ENCODE measurements at regions not wholly inside any gene's neighbourhood (a gene's known extent, or its start where the extent isn't known, plus 50 kb on each side); places are given as distances from the start of the nearest gene placed in this dataset.
"Not testable (repeated sequence)": the region's sequence is repeated elsewhere in the genome, so short reads cannot be mapped to it uniquely, and the experiment has no call there.

DNA sequence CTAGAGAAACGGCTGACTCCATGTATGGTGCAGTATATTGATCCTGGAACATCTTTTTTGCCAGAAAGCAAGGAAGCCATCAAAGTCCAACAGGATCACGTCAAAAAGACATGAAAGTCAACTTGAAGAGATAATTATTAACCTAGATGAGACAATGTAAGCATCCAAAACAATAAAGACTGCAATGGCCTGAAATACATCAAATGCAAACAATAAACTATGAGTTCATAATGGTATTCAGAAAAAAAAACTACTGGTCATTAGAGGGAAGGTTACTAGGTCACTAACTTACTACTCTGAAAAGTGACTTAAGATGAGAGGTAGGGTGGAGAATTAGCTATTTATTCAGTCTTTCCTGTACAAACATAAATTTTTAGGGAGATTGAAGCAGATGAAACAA, 75.3 kb upstream of the OR4F16 start:
- intact Hi-C loops (cut with DNase I); DNase-seq: not testable (repeated sequence)

DNA sequence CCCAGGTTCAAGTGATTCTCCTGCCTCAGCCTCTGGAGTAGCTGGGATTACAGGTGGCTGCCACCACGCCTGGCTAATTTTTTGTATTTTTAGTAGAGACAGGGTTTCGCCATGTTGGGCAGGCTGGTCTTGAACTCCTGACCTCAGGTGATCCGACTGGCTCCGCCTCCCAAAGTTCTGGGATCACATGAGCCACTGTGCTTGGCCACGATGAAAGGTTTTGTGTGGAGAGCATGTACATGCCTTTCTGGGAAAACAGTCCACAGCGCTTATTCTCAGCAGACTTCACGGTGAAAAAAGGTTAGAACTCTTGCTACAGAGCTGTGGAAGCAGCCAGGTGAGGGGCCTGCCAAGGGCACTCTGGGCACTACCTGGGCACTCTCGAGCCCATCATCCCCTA, 85.0 kb upstream of the OR4F16 start:
- DNase-seq; intact Hi-C loops (cut with DNase I): not testable (repeated sequence)

GRCh38 chr1:777480-778180, 91.2 kb upstream of the OR4F16 start:
- DNase-seq = peak in 4 of 42 donors; percentile 3 to 46 (median 16)
- intact Hi-C loops (cut with DNase I) = not testable (repeated sequence)

DNA sequence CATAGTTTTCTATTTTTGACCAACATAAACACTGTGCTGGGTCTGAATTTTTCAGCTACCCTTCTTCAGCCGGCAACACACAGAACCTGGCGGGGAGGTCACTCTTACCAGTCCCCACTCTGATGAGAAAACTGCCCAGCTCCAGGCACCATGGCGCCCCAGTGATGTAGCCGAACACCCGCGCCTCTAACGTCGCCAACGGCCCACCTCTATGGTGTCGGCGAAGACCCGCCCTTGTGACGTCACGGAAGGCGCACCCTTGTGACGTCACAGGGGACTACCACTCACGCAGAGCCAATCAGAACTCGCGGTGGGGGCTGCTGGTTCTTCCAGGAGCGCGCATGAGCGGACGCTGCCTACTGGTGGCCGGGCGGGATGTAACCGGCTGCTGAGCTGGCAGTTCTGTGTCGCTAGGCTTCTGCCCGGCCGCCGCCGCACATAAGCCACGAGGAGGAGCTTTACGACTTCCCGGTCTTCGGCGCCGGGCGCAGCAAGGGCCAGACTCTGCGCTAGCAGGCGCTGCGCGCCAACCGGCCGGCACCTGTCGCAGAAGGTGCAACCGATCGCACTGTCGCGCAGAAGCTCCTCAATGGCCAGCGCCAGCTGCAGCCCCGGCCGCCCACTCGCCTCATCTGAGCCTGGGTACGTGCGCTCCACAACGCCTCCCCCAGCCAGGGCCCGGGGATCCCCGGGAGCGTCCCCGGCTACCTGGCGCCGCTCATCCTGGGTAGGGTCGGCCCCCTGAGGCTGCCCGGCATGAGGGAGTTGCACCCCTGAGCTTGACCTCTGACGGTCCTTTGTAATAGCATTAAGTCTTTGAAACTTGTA, 92.2 kb upstream of the OR4F16 start:
- intact Hi-C loops (cut with DNase I) = not testable (repeated sequence)
- peak; percentile 87 to 100 (median 98) for DNase-seq

GRCh38 chr1:779621-780020, 93.2 kb upstream of the OR4F16 start:
- DNase-seq = peak in 41 of 42 donors; percentile 3 to 75 (median 39)
- intact Hi-C loops (cut with DNase I) = not testable (repeated sequence)

- intact Hi-C loops (cut with DNase I) = no loop called here
- DNase-seq = no peak
These were observed 102.4 kb upstream of the OR4F16 start for GRCh38 chr1:788835-789234.

GRCh38 chr1:789606-790005, 103.2 kb upstream of the OR4F16 start:
- DNase-seq; intact Hi-C loops (cut with DNase I): not testable (repeated sequence)

DNA sequence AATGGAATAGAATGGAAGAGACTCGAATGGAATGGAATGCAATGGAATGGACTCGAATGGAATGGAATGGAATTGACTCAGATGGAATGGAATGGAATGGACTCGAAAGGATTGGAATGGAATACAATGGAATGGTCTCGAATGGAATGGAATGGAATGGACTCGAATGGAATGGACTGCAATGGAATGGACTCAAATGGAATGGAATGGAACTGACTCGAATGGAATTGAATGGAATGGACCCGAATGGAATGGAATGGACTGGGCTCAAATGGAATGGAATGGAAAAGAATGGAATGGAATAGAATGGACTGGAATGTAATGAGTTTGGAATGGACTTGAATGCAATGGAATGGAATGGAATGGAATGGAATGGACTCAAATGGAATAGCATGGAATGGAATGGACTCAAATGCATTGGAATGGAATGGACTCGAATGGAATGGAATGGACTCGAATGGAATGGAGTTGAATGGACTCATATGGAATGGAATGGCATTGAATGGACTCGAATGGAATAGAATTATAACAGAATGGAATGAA, 104.0 kb upstream of the OR4F16 start:
- DNase-seq; intact Hi-C loops (cut with DNase I): not testable (repeated sequence)

- intact Hi-C loops (cut with DNase I); DNase-seq: not testable (repeated sequence)
These were observed 107.9 kb upstream of the OR4F16 start for GRCh38 chr1:794310-794709.

GRCh38 chr1:794918-795584, 108.6 kb upstream of the OR4F16 start:
- DNase-seq; intact Hi-C loops (cut with DNase I): not testable (repeated sequence)

- intact Hi-C loops (cut with DNase I); DNase-seq: not testable (repeated sequence)
These were observed 111.2 kb upstream of the OR4F16 start for GRCh38 chr1:797649-798048.

DNA sequence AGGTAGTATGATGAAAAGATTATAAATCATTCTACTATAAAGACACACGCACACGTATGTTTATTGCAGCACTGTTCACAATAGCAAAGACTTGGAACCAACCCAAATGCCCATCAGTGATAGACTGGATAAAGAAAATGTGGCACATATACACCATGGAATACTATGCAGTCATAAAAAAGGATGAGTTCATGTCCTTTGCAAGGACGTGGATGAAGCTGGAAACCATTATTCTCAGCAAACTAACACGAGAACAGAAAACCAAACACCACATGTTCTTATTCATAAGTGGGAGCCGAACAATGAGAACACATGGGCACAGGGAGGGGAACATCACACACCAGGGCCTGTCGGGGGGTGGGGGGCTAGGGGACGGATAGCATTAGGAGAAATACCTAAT, 113.9 kb upstream of the OR4F16 start:
- DNase-seq; intact Hi-C loops (cut with DNase I): not testable (repeated sequence)

- intact Hi-C loops (cut with DNase I); DNase-seq: not testable (repeated sequence)
These were observed 118.1 kb upstream of the OR4F16 start for GRCh38 chr1:804378-805115.

- intact Hi-C loops (cut with DNase I); DNase-seq: not testable (repeated sequence)
These were observed 118.4 kb upstream of the SAMD11 start for GRCh38 chr1:805310-805709.

DNA sequence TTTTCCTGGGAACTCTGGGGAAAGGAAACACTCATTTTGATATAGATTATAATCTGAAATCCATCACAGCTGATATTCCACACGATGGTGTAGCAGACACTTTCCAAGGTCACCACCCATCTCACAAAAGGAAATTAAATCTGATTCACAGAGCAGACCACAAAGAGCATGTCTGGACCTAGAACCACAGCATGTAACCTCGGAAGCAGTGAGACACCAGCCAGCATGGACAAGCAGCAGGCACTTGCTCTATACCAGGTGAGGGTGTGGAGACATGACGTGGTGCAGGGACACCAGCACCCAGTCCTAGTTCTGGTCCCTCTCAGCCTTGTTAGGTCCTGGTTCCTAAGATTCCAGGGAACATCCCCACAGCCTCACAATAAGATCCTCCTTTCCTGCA, 116.7 kb upstream of the SAMD11 start:
- intact Hi-C loops (cut with DNase I); DNase-seq: not testable (repeated sequence)

- DNase-seq; intact Hi-C loops (cut with DNase I): not testable (repeated sequence)
These were observed 115.9 kb upstream of the SAMD11 start for GRCh38 chr1:807699-808390.

DNA sequence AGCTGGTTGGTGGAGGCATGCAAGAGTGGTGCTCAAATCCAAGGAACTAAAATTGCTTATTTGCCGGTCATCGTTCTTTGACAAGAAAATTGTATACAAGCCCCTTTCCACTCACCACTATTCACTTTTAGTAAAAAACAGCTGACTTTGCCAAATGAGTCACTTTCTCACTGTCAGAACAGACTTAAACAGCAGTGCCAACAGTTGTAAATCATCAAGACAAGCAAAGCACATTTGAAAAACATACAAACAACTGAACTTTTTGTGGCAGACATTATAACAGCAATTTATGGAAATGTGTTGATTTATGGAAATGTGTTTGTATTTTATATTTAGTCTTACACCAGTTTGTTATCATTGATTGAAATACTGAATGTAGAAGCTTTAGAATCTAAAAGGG, 112.8 kb upstream of the SAMD11 start:
- intact Hi-C loops (cut with DNase I); DNase-seq: not testable (repeated sequence)

DNA sequence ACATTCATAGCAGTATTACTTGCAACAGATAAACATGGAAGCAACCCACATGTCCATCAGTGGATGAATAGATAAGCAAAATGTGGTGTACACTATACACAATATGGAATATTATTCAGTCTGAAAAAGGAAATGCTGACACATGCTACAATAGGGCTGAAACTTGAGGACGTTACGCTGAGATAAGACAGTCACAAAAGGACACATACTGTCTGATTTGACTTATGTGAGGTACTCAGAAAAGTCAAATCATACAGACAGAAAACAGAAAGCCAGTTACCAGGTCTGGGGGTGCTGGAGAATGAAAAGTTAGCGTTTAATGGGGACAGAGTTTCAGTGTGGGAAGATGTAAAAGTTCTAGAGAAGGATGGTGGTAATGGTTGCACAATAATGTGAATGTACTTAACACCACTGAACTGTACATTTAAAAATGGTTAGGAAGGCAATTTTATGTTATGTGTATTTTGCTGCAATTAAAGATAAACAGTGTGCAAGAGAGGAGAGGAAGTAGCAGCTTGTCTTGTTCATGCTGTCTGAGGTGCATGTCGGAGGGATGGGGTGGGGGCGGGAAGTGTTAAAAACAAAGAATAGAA, 111.1 kb upstream of the SAMD11 start:
- intact Hi-C loops (cut with DNase I); DNase-seq: not testable (repeated sequence)

Data from head of caudate nucleus (tissue), 42 donors.